ENCODE measurements at regions not wholly inside any gene's neighbourhood (a gene's known extent, or its start where the extent isn't known, plus 50 kb on each side); places are given as distances from the start of the nearest gene placed in this dataset.

DNA sequence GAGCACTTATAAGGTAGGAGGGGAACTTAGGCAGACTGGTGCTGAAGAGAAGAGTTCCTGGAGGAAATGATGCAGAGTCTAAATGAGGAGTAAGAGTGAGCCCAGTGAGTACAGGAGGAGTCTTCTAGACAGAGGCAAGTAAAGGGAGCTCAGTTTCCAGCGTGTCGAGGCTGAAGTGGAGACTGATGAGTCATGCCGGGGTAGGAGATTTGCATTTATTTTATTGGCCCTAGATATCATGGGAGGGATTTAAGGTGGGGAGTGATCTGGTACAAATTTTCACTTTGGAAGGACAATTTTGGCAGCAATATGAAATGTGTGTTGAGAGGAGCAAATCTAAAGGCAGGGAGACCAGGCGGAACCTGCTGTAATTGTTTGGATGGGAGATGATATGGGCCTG, 157.5 kb downstream of the TTC8 start:
- Histone ChIP-seq H2BK15ac (ENCODE audit: low read length) (no peak overlapping the region), H2AFZ (ENCODE audit: low read length) (no peak overlapping the region), H2BK12ac (ENCODE audit: low read length) (no peak overlapping the region), H4K8ac (ENCODE audit: low read depth, low read length) (no peak overlapping the region), H3K4me3 (ENCODE audit: low read length in 2 of 2) (no peak overlapping the region), H3K79me1 (ENCODE audit: low read depth, low read length) (no peaks in the 10 kb centered on the region), H2AK5ac (ENCODE audit: low read depth, low read length) (no peak overlapping the region), H2BK5ac (ENCODE audit: low read length) (no peak overlapping the region), H3K4me1 (ENCODE audit: control insufficient read depth in 2 of 2, insufficient read depth in 1 of 2, low read depth in 1 of 2, low read length in 2 of 2) (peaks cover 0 to 2% of the 10 kb centered on the region in 2 donors), H3K9ac (ENCODE audit: low read depth, low read length, poor library complexity) (no peak overlapping the region), H3K4ac (ENCODE audit: low read length) (no peak overlapping the region), H3K27ac (replicated peaks; ENCODE audit: low read length) (no peak overlapping the region), H3K18ac (ENCODE audit: low read length) (no peak overlapping the region), H4K91ac (ENCODE audit: low read depth, low read length, poor library complexity) (no peak overlapping the region), H3K36me3 (replicated peaks in 1 of 2; ENCODE audit: control insufficient read depth in 2 of 2, insufficient read depth in 2 of 2, low read length in 2 of 2) (no peaks in the 10 kb centered on the region), H3K4me2 (ENCODE audit: insufficient read depth, low read length, poor library complexity, severe bottlenecking) (no peak overlapping the region), H2BK120ac (ENCODE audit: low read depth, low read length) (no peak overlapping the region), H3K14ac (ENCODE audit: low read length) (no peak overlapping the region), H3K9me3 (replicated peaks in 1 of 2; ENCODE audit: control insufficient read depth in 2 of 2, insufficient read depth in 1 of 2, low read depth in 1 of 2, low read length in 2 of 2) (no peaks in the 10 kb centered on the region), H3K27me3 (ENCODE audit: control insufficient read depth in 3 of 3, insufficient read depth in 3 of 3, low read depth in 1 of 3, low read length in 3 of 3) (no peaks in the 10 kb centered on the region), H3K23ac (ENCODE audit: low read depth, low read length, poor library complexity) (no peak overlapping the region)
- DNase-seq (ENCODE audit: low spot score) = no peak
- WGBS, 2 donors (ENCODE audit: extremely low coverage in 2 of 2, insufficient read length in 2 of 2, insufficient replicate concordance in 1 of 2) = no CpG with 5 or more reads among the region's 4 CpGs

DNA sequence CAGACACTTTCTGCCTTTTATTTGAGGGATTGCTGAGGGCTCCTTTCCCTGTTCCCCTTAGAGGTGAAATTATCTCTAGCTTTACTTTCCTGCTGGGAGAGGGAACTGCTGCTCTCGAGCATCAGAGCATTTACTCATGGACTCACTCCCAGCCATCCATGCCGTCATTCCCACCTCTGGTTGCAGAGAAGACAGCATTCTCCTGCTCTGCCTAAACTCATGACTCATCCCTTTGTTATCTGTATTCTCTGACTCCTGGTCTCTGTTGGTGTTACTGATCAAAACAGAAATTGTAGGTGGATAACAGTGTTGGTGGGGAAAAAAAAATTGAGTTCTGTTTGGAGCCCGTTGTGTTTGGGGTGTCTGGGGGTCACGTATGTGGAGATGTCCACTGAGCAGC, 159.3 kb downstream of the TTC8 start:
- H2BK12ac ChIP-seq (ENCODE audit: low read length) = no peak overlapping the region
- no peak overlapping the region for H3K9ac ChIP-seq (ENCODE audit: low read depth, low read length, poor library complexity)
- H3K27ac ChIP-seq (replicated peaks; ENCODE audit: low read length) = no peak overlapping the region

DNA sequence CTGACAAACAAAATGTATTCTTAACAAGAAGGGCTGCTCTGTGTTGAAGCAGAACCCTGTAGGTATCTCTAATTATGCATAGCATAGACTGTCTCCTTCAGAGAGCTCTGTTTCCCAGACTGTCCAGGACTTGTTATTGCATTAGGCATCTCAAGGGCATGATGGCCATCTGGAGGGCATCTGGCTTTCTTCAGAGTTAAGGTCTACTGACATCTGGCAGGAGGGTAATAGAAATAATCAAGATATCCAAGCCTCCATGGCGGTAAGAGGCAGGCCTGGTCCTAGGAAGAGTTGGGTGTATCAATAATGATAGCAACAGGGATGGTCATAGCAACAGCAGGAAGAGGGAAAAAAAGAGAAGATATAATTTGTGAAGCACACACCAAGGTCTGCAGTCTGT, 161.2 kb downstream of the TTC8 start:
- H2BK15ac ChIP-seq (ENCODE audit: low read length) = no peak overlapping the region
- no peak overlapping the region for H3K18ac ChIP-seq (ENCODE audit: low read length)
- no peak overlapping the region for H2AFZ ChIP-seq (ENCODE audit: low read length)
- no peak overlapping the region for H2BK12ac ChIP-seq (ENCODE audit: low read length)
- H2BK120ac ChIP-seq (ENCODE audit: low read depth, low read length) = no peak overlapping the region
- no peak overlapping the region for H4K91ac ChIP-seq (ENCODE audit: low read depth, low read length, poor library complexity)
- no peak overlapping the region for H3K9ac ChIP-seq (ENCODE audit: low read depth, low read length, poor library complexity)
- no peak overlapping the region for H3K4ac ChIP-seq (ENCODE audit: low read length)
- no peak overlapping the region for H2BK5ac ChIP-seq (ENCODE audit: low read length)
- no peak overlapping the region for H3K14ac ChIP-seq (ENCODE audit: low read length)
- no peak overlapping the region for H3K4me2 ChIP-seq (ENCODE audit: insufficient read depth, low read length, poor library complexity, severe bottlenecking)
- DNase-seq (ENCODE audit: low spot score) = no peak
- H3K27ac ChIP-seq (replicated peaks; ENCODE audit: low read length) = no peak overlapping the region
- H3K9me3 ChIP-seq (replicated peaks in 1 of 2; ENCODE audit: control insufficient read depth in 2 of 2, insufficient read depth in 1 of 2, low read depth in 1 of 2, low read length in 2 of 2) = no peaks in the 10 kb centered on the region
- H3K4me3 ChIP-seq (ENCODE audit: low read length in 2 of 2) = no peak overlapping the region
- H2AK5ac ChIP-seq (ENCODE audit: low read depth, low read length) = no peak overlapping the region
- no peak overlapping the region for H3K23ac ChIP-seq (ENCODE audit: low read depth, low read length, poor library complexity)
- H3K4me1 ChIP-seq (ENCODE audit: control insufficient read depth in 2 of 2, insufficient read depth in 1 of 2, low read depth in 1 of 2, low read length in 2 of 2) = no peaks in the 10 kb centered on the region
- no peaks in the 10 kb centered on the region for H3K27me3 ChIP-seq (ENCODE audit: control insufficient read depth in 3 of 3, insufficient read depth in 3 of 3, low read depth in 1 of 3, low read length in 3 of 3)
- no peak overlapping the region for H4K8ac ChIP-seq (ENCODE audit: low read depth, low read length)
- H3K79me1 ChIP-seq (ENCODE audit: low read depth, low read length) = no peaks in the 10 kb centered on the region
- WGBS, 2 donors (ENCODE audit: extremely low coverage in 2 of 2, insufficient read length in 2 of 2, insufficient replicate concordance in 1 of 2) = no CpG with 5 or more reads among the region's 1 CpG
- no peaks in the 10 kb centered on the region for H3K36me3 ChIP-seq (replicated peaks in 1 of 2; ENCODE audit: control insufficient read depth in 2 of 2, insufficient read depth in 2 of 2, low read length in 2 of 2)

More for the DNA sequence above, 159.3 kb downstream of the TTC8 start:
- Histone ChIP-seq H3K4me2 (ENCODE audit: insufficient read depth, low read length, poor library complexity, severe bottlenecking) (no peak overlapping the region), H3K23ac (ENCODE audit: low read depth, low read length, poor library complexity) (no peak overlapping the region), H4K8ac (ENCODE audit: low read depth, low read length) (no peak overlapping the region), H3K9me3 (replicated peaks in 1 of 2; ENCODE audit: control insufficient read depth in 2 of 2, insufficient read depth in 1 of 2, low read depth in 1 of 2, low read length in 2 of 2) (no peaks in the 10 kb centered on the region), H3K27me3 (ENCODE audit: control insufficient read depth in 3 of 3, insufficient read depth in 3 of 3, low read depth in 1 of 3, low read length in 3 of 3) (no peaks in the 10 kb centered on the region), H2BK5ac (ENCODE audit: low read length) (no peak overlapping the region), H3K4ac (ENCODE audit: low read length) (no peak overlapping the region), H3K4me3 (ENCODE audit: low read length in 2 of 2) (no peak overlapping the region), H3K4me1 (ENCODE audit: control insufficient read depth in 2 of 2, insufficient read depth in 1 of 2, low read depth in 1 of 2, low read length in 2 of 2) (no peaks in the 10 kb centered on the region), H3K14ac (ENCODE audit: low read length) (no peak overlapping the region), H2AFZ (ENCODE audit: low read length) (no peak overlapping the region), H4K91ac (ENCODE audit: low read depth, low read length, poor library complexity) (no peak overlapping the region), H2BK120ac (ENCODE audit: low read depth, low read length) (no peak overlapping the region), H2AK5ac (ENCODE audit: low read depth, low read length) (no peak overlapping the region), H2BK15ac (ENCODE audit: low read length) (no peak overlapping the region), H3K18ac (ENCODE audit: low read length) (no peak overlapping the region), H3K79me1 (ENCODE audit: low read depth, low read length) (no peaks in the 10 kb centered on the region), H3K36me3 (replicated peaks in 1 of 2; ENCODE audit: control insufficient read depth in 2 of 2, insufficient read depth in 2 of 2, low read length in 2 of 2) (no peaks in the 10 kb centered on the region)
- WGBS, 2 donors (ENCODE audit: extremely low coverage in 2 of 2, insufficient read length in 2 of 2, insufficient replicate concordance in 1 of 2) = no CpG with 5 or more reads among the region's 4 CpGs
- DNase-seq (ENCODE audit: low spot score) = no peak

DNA sequence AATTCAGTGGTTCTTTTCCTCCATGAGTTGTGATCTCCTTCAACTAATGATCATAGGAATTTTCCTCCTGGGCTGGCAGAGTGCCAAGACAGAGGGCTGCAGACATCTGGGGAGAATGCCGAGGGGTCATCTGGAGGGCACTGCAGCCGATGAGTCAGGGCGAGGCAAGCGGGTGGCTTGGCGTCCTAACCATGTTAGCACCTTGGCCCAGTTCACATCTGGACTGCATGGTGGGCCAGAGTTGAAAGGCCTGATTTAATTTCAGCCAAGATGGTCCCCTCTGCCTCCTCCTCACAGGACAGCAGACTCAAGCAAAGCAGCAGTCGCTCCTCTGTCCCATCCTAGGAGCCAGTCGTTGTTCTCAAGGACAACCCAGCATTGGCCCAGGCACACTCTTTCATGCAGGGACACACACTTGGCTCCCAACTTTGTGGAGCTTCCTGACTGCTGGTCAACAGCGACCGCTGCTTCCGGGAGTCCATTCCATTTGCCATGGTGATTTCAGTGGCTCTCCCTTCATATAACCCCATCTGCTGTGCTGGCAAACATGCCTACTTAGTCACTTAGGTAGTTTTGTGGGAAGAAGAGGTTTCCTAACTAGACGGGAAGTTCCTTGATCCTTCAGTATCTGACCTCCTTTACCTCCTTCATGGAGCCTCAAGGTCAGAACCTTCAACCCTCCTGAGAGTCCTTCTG, 161.8 kb downstream of the TTC8 start:
- H3K79me1 ChIP-seq (ENCODE audit: low read depth, low read length) = no peaks in the 10 kb centered on the region
- WGBS, 2 donors (ENCODE audit: extremely low coverage in 2 of 2, insufficient read length in 2 of 2, insufficient replicate concordance in 1 of 2) = no CpG with 5 or more reads among the region's 11 CpGs
- H2BK15ac ChIP-seq (ENCODE audit: low read length) = no peak overlapping the region
- H3K9ac ChIP-seq (ENCODE audit: low read depth, low read length, poor library complexity) = no peak overlapping the region
- no peak overlapping the region for H3K18ac ChIP-seq (ENCODE audit: low read length)
- H3K23ac ChIP-seq (ENCODE audit: low read depth, low read length, poor library complexity) = no peak overlapping the region
- H3K4ac ChIP-seq (ENCODE audit: low read length) = no peak overlapping the region
- no peak overlapping the region for H4K91ac ChIP-seq (ENCODE audit: low read depth, low read length, poor library complexity)
- H3K36me3 ChIP-seq (replicated peaks in 1 of 2; ENCODE audit: control insufficient read depth in 2 of 2, insufficient read depth in 2 of 2, low read length in 2 of 2) = no peaks in the 10 kb centered on the region
- H3K4me3 ChIP-seq (ENCODE audit: low read length in 2 of 2) = no peak overlapping the region
- H2AK5ac ChIP-seq (ENCODE audit: low read depth, low read length) = no peak overlapping the region
- no peak overlapping the region for H2AFZ ChIP-seq (ENCODE audit: low read length)
- no peaks in the 10 kb centered on the region for H3K4me1 ChIP-seq (ENCODE audit: control insufficient read depth in 2 of 2, insufficient read depth in 1 of 2, low read depth in 1 of 2, low read length in 2 of 2)
- no peaks in the 10 kb centered on the region for H3K27me3 ChIP-seq (ENCODE audit: control insufficient read depth in 3 of 3, insufficient read depth in 3 of 3, low read depth in 1 of 3, low read length in 3 of 3)
- H4K8ac ChIP-seq (ENCODE audit: low read depth, low read length) = no peak overlapping the region
- no peak overlapping the region for H3K14ac ChIP-seq (ENCODE audit: low read length)
- H3K4me2 ChIP-seq (ENCODE audit: insufficient read depth, low read length, poor library complexity, severe bottlenecking) = no peak overlapping the region
- H2BK5ac ChIP-seq (ENCODE audit: low read length) = no peak overlapping the region
- H3K27ac ChIP-seq (replicated peaks; ENCODE audit: low read length) = no peak overlapping the region
- H2BK120ac ChIP-seq (ENCODE audit: low read depth, low read length) = no peak overlapping the region
- DNase-seq (ENCODE audit: low spot score) = no peak
- no peak overlapping the region for H2BK12ac ChIP-seq (ENCODE audit: low read length)
- H3K9me3 ChIP-seq (replicated peaks in 1 of 2; ENCODE audit: control insufficient read depth in 2 of 2, insufficient read depth in 1 of 2, low read depth in 1 of 2, low read length in 2 of 2) = no peaks in the 10 kb centered on the region

All from neuronal stem cell (in vitro differentiated cells).